HG03060 (cell line): ENCODE measurements at regions not wholly inside any gene's neighbourhood (a gene's known extent, or its start where the extent isn't known, plus 50 kb on each side); places are given as distances from the start of the nearest gene placed in this dataset.
"Not testable (repeated sequence)": the region's sequence is repeated elsewhere in the genome, so short reads cannot be mapped to it uniquely, and the experiment has no call there.

Source experiments
- ATAC-seq: cut with Tn5 transposase; IDR thresholded peaks from one replicate; pipeline ENCODE4 v1.9.1; 2021; ENCODE audit warnings: low read depth, moderate number of reproducible peaks; ENCODE audit not compliant: unreplicated experiment

DNA sequence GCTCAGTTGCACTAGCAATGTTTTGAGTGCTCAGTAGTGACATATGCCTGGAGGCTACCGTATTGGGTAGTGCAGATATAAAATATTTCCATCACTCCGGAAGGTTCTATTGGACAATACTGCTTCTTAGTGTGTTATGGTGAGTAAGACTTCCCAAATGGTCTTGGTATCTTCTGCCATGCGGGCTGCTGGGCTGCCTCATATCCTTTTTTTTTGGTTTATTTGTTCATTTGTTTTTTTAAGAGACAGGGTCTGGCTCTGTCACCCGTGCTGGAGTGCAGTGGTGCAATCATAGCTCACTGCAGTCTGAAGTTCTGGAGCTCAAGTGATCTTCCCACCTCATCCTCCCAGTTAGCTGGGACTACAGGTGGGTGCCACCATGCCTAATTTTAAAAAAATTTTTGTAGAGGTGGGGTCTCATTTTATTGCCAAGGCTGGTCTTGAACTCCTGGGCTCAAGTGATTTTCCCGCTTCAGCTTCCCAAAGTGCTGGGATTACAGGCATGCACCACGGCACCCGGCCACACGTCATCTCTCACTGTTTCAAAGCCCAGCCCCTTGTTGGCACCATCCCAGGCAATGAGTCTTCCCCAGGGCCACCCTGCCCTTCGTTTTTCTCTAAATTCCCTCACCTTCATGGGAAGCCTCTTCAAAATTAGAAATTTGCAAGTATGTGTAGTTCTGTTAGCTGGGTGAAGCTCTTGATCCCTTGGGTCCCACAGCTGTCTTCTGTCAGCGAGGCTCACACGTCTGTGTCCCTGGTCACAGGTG, 111.0 kb upstream of the KLF14 start:
- ATAC-seq: no peak

DNA sequence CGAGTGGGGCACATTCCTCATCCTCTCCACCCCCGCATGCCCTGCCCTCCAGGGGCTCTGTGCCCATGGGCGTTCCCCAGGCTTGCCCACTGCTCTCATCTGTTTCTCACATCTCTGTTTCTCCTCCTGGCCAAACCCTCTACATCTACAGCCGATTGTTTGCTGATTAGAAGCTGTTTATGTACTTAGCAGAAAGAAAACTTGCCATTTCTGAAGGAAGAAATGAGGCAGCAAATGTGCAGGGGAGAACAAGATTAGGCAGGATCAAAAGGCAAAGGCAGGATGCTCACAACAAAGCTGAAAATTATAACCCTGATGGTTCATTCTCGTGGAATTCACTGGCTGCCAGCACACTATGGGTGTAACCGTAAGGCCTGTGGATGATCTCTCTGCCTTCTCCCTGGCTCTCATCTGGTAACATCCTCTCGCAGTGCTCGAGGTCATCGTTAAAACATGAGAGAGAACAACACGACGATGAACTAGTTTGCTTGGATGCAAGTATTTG, 111.6 kb upstream of the KLF14 start:
- no peak for ATAC-seq

DNA sequence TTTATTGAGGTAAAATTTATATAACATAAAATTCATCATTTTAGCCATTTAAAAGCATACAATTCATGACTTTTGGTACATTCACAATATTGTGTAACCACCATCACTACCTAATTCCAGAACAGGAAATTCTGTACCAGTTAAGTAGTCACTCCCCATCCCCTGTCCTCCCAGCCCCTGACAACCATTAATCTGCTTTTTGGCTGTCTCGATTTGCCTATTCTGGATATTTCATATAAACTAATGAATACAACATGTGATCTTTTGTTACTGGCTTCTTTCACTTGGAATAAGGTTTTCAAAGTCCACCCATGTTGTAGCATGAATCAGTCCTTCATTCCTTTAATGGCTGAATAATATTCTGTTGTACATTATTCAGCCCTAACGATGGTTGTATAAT, 115.6 kb upstream of the KLF14 start:
- no peak for ATAC-seq

DNA sequence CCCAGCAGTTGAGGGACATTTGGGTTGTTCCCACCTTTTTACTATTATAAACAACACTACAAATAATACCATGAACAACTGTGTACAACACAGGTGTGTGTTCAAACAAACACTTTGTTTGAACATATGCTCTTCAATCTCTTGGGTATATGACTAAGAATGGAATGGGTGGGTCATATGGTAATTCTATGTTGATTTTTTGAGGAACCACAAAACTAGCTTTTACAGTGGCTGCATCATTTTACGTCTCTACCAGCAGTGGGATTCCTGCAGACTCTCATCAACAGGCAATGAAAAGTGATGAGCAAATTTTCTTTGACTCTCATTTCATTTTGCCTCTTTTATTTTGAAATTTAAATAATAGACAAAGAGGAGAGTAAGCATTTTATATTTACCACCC, 116.9 kb upstream of the KLF14 start:
- no peak for ATAC-seq

DNA sequence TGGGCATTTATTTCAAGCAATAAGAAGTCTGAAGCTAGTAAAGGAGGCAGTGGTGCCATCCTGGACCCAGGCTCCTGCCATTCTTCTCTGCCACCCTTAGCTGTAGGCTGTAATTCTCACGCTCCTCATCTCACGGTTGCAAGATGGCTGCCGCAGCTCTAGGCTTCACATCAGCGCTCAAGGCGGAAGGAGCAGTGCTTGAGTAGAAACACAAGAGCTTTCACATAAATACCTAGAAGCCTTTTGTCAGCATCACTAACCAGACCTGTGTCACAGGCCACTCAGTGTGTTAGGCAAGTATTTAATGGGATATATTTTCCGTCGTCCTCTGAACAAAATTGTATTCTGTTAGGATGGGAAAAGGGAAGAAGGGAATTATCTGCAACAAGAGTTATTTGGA, 118.9 kb upstream of the KLF14 start:
- ATAC-seq: no peak

DNA sequence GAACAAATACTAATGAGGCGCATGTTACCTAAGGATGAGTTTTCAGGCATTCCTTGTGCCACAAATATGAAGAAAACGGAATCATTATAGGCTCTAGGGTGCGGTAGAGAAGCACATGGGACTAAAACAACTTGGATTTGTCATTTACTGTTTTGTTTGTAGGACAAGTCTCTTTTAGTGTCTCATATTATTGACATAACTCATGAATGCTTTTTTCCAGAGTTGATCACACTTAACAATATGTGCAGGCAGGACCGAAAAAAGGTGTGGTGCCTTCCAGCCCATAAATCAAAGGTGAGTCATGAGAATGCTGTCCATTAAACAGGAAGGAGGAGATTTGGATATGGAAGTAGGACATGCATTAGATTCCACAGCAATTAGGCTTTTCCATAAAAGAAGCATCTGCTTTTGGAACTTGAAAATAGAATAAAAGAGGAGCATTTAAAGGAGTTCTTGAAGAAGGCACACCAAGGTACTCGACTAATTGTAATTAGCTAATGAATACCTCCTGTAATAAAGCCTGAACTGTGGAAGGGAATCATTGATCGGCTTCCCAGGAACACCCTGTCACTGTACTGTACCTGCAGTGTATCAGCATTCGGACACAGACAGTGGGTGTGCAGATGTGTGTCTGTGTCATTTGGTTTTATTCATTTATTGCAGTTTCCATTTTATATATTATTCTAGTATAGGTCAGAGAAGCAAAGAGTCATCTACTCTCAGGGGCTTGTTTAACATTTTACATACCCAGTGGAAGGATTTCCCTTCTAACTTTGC, 119.7 kb upstream of the KLF14 start:
- no peak for ATAC-seq

DNA sequence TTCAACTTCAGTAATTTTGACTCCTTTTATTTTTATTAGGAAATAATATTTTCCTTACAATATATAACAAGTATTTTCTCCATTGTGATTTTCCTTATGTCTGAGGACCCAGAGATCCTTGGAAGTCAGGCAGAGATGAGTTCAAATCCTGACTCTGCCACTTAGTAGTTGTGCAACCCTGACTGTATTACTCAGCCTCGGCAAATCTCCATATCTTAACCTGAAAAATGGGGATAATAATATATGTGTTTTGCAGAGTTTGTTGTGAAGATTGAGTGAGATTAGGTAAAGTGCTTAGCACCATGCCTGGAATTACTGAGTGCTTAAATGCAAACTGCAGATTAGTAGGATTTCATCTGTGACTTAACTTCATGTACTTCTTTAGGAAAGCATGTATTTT, 120.5 kb upstream of the KLF14 start:
- no peak for ATAC-seq

DNA sequence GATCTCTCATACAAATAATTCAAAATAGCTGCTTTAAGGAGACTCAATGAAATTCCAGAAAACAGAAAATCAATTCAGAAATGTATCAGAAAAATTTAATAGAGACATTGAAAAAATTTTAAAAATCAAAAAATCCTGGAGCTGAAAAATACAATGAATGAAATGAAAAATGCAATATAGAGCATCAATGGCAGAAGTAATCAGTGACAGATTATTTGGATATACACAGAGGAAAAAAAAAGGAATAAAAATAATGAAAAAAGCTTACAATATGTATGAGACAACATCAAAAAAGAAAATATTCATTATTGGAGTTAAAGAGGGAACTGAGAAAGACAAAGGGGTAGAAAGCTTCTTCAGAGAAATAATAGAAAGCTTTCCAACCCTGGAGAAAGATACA, 122.9 kb upstream of the KLF14 start:
- ATAC-seq: no peak

DNA sequence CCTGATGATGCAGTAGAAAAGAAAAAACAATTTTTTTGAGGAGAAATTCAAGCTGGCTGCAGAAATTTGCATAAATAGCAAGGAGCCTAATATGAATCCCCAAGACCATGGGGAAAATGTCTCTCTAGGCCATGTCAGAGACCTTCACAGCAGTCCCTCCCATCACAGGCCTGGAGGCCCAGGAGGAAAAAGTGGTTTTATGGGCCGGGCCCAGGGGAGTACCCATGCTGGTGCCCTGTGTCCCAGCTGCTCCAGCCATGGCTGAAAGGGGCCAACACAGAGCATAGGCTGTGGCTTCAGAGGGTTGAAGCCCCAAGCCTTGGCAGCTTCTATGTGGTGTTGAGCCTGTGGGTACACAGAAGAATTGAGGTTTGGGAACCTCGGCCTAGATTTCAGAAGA, 126.8 kb upstream of the KLF14 start:
- not testable (repeated sequence) for ATAC-seq

DNA sequence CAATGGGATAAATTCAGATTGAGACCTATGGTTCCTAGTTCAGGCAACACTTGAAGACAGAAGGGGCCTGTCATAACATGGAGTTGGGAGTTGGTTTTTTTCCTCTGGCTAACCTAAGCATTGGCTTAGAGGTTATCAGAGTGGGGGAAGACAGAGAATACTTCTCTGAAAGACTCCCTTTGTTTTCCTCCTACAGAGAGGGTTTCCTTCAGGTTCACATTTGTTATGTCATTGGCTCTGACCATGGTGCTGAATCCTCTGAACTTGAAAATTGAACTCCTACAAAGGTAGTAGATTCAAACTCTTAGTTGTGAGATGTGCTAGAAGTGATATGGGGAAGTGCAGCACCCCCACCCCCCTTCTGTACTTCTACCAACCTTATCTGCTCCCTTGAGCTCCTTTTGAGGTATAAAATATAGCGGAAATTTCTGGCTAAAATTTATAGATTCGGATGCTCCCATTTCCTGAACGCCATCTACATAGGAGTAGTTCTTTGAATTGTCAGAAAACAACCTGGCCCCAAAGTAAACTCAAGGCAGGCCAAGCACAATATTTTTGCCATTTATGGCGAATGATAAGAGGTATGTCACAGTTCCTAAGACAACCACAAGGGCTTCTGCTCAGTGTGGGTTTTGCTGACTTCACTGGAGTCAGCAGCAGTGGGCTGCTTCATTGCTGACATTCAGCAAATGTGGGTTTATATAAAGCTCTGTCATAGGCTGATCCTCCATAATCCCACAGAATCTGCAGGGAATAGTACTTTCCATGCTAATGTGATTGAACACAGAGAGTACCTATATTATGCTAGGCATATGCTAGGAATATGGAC, 131.6 kb upstream of the KLF14 start:
- no peak for ATAC-seq

DNA sequence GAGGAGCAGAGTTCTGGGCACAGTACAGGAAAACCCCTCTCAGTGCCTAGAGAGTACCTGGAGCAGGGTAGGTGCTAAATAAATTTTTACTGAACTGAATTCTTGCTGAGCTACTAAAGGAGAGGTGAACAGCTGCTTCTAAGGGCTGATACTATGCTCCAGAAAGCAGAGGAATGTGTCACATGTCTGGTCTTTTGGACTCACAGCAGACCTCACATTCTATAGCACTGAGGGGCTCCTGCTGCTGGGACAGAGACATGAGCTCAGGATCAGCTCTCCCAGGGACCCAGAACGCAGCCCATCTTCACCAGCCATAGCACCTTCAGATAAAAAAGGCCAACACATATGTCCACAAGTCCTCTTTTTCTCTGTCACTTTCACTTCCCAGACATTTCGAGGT, 133.0 kb upstream of the KLF14 start:
- no peak for ATAC-seq

DNA sequence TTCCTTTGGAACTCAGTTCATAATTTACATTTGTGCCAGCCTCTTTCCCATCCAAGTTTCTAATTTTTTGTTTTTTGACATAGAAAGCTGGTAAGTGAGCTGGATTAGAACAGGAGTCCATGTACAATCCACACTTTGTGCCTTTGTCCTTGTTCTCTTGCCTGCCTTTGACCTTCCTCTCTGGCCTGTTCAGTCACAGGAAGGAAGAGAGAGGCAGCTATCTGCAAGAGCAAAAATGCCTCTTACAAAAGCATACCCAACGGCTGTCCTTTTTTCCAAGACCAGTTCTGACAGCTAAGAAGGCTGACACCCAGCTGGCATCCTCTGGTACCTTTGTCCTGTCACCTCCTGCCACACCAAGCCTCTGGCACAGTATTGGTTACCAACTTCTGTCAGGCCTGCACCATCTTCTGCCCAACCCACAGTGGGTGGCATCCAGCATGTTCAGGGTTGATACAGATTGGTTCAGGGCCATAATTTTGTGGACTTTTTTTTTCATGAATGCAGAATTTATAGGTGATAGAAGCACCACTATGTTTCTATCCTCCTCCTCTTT, 133.7 kb upstream of the KLF14 start:
- ATAC-seq: no peak

DNA sequence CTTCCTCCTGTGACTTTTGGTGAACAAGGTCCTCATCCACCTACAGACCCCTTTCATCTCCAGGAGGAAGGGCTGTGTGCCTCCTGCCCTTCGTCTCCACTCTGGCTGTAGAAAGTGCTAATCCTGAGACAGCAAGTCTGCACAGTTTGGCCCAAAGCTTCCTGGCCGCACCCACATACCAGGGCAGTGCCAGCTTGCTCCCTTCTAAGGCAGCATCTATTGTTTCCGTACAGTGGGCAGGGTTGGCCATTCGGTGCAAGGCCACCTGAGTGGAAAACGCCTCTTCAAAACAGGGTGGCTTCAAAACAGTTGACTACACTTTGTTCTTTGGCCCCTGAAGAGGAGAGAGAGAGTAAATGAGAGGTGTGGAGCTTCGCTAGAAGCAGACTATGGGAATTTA, 134.1 kb upstream of the KLF14 start:
- ATAC-seq: no peak

DNA sequence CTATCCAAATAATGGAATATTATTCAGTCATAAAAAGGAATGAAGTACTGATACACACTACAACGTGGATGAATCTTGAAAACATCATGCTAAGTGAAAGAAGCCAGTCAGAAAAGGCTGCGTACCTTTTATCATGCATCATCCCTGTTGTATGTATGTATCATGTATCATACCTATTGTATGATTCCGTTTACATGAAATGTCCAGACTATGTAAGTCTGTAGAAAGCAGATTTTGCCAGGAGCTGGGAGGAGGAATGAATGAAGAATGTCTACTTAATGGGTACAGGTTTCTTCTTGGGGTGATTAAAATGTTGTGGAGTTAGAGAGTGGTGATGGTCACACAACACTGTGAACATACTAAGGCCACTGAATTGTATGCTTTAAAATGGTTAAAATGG, 135.9 kb upstream of the KLF14 start:
- no peak for ATAC-seq

DNA sequence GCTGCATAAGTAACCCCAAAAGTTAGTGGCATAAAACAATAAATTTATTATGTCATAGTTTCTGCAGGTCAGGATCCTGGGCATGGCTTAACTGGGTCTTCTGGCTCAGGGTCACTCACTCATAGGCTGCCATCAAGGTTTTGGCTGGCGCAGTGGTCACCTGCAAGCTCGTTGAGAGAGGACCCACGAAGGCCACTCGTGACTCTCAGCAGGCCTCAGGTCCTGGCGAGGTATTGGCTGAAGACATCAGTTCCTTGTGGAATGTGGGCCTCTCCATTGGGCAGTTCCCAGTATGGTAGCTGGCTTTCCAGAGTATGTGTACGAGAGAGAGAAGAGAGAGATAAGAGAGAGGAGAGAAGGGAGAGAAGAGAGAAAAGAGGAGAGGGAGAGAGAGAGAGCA, 138.3 kb upstream of the KLF14 start:
- ATAC-seq: no peak

DNA sequence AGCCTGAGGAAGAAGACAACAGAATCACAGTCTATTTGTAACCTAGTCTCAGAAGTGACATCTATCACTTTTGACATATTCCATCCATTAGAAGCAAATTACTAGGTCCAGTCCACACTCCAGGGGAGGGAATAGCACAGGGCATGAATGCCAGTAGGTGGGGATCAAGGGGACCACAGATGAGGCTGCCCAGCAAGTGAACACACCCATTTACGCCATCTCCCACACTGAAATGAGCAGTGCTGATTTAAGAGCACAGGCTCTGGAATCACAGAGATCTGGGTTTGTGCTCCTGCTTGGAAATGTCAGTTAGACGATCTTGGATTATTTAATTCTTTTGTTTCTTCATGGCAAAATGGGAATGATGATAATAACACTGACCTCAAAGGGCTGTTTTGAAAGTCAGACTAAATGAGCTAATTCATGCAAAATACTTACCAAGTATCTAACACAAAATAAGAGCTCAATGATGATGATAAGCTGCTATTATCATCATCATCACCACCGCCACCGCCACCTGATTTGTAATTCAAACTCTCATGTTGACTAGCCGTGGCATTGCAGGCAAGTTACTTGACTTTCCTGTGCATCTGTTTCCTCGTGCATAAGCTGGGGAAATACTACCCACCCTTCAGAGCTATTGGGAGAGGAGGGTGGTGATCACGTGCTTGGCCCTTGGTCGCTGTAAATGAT, 138.9 kb upstream of the KLF14 start:
- ATAC-seq: no peak

DNA sequence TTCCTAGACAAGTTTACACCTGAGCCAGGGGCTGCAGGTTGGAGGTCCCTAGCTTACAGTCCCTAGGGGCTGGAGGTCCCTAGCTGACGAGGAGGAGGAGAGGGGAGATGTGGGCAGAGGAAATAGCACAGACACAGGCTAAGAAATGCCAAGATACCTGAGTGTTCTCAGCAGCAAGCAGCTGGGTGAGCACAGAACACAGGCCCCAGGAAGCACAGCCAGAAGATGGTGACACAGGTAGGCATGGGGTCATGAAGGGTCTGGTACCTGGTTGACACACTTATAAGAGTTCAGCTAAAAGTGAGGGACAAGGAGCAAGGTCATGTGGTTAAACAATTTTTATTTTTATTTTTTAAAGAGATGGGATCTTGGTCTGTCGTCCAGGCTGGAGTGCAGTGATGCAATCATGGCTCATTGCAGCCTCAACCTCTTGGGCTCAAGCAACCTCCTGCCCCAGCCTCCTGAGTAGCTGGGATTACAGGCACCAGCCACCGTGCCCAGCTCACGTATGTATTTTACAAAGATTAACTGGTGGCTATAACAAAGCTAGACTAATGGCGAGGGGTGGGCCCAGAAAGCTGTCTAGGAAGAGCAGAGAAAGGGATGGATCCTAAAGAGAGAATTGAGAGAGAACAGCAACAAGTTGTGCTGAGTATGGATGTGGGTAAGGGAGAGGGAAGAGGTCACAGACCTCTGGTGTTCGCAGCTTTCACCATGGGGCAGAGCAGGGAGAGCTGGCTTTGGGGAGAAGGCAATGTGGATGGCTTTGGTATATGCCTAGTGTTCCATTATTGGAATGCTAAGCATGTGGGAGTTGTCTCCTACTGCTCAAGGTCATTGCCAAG, 140.3 kb upstream of the KLF14 start:
- no peak for ATAC-seq

DNA sequence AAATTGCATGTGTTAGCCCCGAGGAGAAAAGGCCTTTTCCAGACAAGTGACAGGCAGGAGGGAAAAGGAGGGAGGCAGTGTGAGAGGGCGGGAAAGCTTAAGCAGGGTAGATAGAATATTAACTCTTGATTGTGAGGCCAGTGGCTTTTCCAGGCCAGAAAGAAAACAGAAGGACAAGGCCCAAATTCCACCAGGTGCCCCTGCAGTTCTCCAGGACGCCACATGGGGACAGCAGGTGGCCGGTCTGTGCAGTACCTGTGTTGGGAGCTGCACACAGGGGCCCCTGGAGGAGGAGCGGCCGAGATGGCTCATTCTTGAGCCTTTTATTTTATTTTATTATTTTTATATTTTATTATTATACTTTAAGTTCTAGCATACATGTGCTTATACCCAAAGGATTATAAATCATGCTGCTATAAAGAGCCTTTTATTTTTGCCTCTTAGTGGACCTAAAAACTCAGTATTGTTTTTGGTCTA, 141.3 kb upstream of the KLF14 start:
- ATAC-seq: no peak

DNA sequence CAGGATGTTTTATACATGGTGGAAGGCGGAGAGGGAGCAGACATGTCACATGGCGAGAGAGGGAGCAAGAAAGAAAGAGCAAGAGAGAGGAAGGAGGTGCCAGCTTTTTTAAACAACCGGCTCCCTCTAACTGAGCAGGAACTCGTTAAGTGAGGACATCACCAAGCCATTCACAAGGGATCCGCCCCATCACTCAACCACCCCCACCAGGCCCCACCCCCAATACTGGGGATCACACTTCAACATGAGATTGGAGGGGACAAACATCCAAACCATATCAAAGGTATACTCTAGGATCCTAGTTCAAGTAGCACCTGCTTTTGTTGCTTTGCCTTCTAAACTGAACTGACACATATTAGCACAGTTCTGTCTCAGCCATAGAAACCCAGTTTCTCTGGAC, 141.9 kb upstream of the KLF14 start:
- no peak for ATAC-seq
